MG63 (cell line): ENCODE measurements at regions not wholly inside any gene's neighbourhood (a gene's known extent, or its start where the extent isn't known, plus 50 kb on each side); places are given as distances from the start of the nearest gene placed in this dataset.
"Not testable (repeated sequence)": the region's sequence is repeated elsewhere in the genome, so short reads cannot be mapped to it uniquely, and the experiment has no call there.

Source experiments
- DNase-seq: peaks from one replicate; pipeline ENCODE4 v3.0.0-alpha.2; 2020
- H3K27me3 ChIP-seq: fragments of 250-450 bp; sonication (Bioruptor Pico); 2 replicates; pipeline ENCODE4 v1.5.1; 2020; ENCODE audit warnings: mild to moderate bottlenecking, moderate library complexity
- H3K36me3 ChIP-seq: fragments of 250-450 bp; sonication (Bioruptor Pico); 2 replicates; pipeline ENCODE4 v1.5.1; 2020; ENCODE audit warnings: mild to moderate bottlenecking, moderate library complexity
- H3K4me3 ChIP-seq: fragments of 250-450 bp; sonication (Bioruptor Pico); 2 replicates; pipeline ENCODE4 v1.5.1; 2020; ENCODE audit warnings: mild to moderate bottlenecking, moderate library complexity
- H3K9me3 ChIP-seq: fragments of 250-450 bp; sonication (Bioruptor Pico); 2 replicates; pipeline ENCODE4 v1.5.1; 2020; ENCODE audit warnings: mild to moderate bottlenecking, moderate library complexity

GRCh38 chr4:134046221-134046620 is 155.4 kb downstream of the PABPC4L start:
- H3K9me3 ChIP-seq, H3K4me3 ChIP-seq, DNase-seq, H3K27me3 ChIP-seq, H3K36me3 ChIP-seq: not testable (repeated sequence)

GRCh38 chr4:134045411-134045810 is 156.2 kb downstream of the PABPC4L start:
- H3K36me3 ChIP-seq, result no peaks in the 10 kb centered on the region
- no peaks in the 10 kb centered on the region for H3K27me3 ChIP-seq
- DNase-seq, result no peak
- no peaks in the 10 kb centered on the region for H3K9me3 ChIP-seq
- no peak overlapping the region for H3K4me3 ChIP-seq

- H3K27me3 ChIP-seq, result no peaks in the 10 kb centered on the region
- H3K9me3 ChIP-seq, result no peaks in the 10 kb centered on the region
- no peak for DNase-seq
- H3K4me3 ChIP-seq, result no peak overlapping the region
- H3K36me3 ChIP-seq, result no peaks in the 10 kb centered on the region
Observed at GRCh38 chr4:134043266-134043665, 158.3 kb downstream of the PABPC4L start.

GRCh38 chr4:134028421-134028820 is 173.2 kb downstream of the PABPC4L start:
- Histone ChIP-seq H3K4me3 (no peak overlapping the region), H3K36me3 (no peaks in the 10 kb centered on the region), H3K9me3 (no peaks in the 10 kb centered on the region), H3K27me3 (no peaks in the 10 kb centered on the region)
- DNase-seq, result no peak

- no peak overlapping the region for H3K4me3 ChIP-seq
- no peaks in the 10 kb centered on the region for H3K27me3 ChIP-seq
- H3K9me3 ChIP-seq, result no peaks in the 10 kb centered on the region
- H3K36me3 ChIP-seq, result no peaks in the 10 kb centered on the region
- no peak for DNase-seq
Observed at GRCh38 chr4:134027931-134028330, 173.7 kb downstream of the PABPC4L start.

- Histone ChIP-seq H3K36me3 (no peaks in the 10 kb centered on the region), H3K27me3 (no peaks in the 10 kb centered on the region), H3K9me3 (no peaks in the 10 kb centered on the region), H3K4me3 (no peak overlapping the region)
- no peak for DNase-seq
Observed at GRCh38 chr4:134024251-134024650, 177.3 kb downstream of the PABPC4L start.

GRCh38 chr4:134019657-134020056 is 181.9 kb downstream of the PABPC4L start:
- no peak for DNase-seq
- no peak overlapping the region for H3K4me3 ChIP-seq
- H3K36me3 ChIP-seq, result no peaks in the 10 kb centered on the region
- no peaks in the 10 kb centered on the region for H3K9me3 ChIP-seq
- no peaks in the 10 kb centered on the region for H3K27me3 ChIP-seq

- Histone ChIP-seq H3K27me3 (no peaks in the 10 kb centered on the region), H3K36me3 (no peaks in the 10 kb centered on the region), H3K4me3 (no peak overlapping the region), H3K9me3 (no peaks in the 10 kb centered on the region)
- no peak for DNase-seq
Observed at GRCh38 chr4:134018846-134019245, 182.7 kb downstream of the PABPC4L start.

- no peak for DNase-seq
- Histone ChIP-seq H3K36me3 (no peaks in the 10 kb centered on the region), H3K4me3 (no peak overlapping the region), H3K9me3 (no peaks in the 10 kb centered on the region), H3K27me3 (no peaks in the 10 kb centered on the region)
Observed at GRCh38 chr4:134001057-134001456, 200.5 kb downstream of the PABPC4L start.

GRCh38 chr4:133997436-133997835 is 204.2 kb downstream of the PABPC4L start:
- no peaks in the 10 kb centered on the region for H3K27me3 ChIP-seq
- no peaks in the 10 kb centered on the region for H3K36me3 ChIP-seq
- no peaks in the 10 kb centered on the region for H3K9me3 ChIP-seq
- H3K4me3 ChIP-seq, result no peak overlapping the region
- DNase-seq, result no peak

GRCh38 chr4:133996431-133997121 is 205.0 kb downstream of the PABPC4L start:
- Histone ChIP-seq H3K4me3 (no peak overlapping the region), H3K9me3 (no peaks in the 10 kb centered on the region), H3K36me3 (no peaks in the 10 kb centered on the region), H3K27me3 (no peaks in the 10 kb centered on the region)
- DNase-seq, result no peak

GRCh38 chr4:133995243-133995960 is 206.2 kb downstream of the PABPC4L start:
- no peaks in the 10 kb centered on the region for H3K9me3 ChIP-seq
- no peaks in the 10 kb centered on the region for H3K27me3 ChIP-seq
- H3K4me3 ChIP-seq, result no peak overlapping the region
- H3K36me3 ChIP-seq, result no peaks in the 10 kb centered on the region
- no peak for DNase-seq

GRCh38 chr4:133982533-133983224 is 218.9 kb downstream of the PABPC4L start:
- Histone ChIP-seq H3K27me3 (no peaks in the 10 kb centered on the region), H3K9me3 (no peaks in the 10 kb centered on the region), H3K4me3 (no peak overlapping the region), H3K36me3 (no peaks in the 10 kb centered on the region)
- no peak for DNase-seq

- no peaks in the 10 kb centered on the region for H3K9me3 ChIP-seq
- H3K4me3 ChIP-seq, result no peak overlapping the region
- no peaks in the 10 kb centered on the region for H3K27me3 ChIP-seq
- no peaks in the 10 kb centered on the region for H3K36me3 ChIP-seq
- no peak for DNase-seq
Observed at GRCh38 chr4:133981327-133981726, 220.3 kb downstream of the PABPC4L start.

- H3K27me3 ChIP-seq, result no peaks in the 10 kb centered on the region
- H3K36me3 ChIP-seq, result no peaks in the 10 kb centered on the region
- H3K4me3 ChIP-seq, result no peak overlapping the region
- H3K9me3 ChIP-seq, result no peaks in the 10 kb centered on the region
- DNase-seq, result no peak
Observed at GRCh38 chr4:133972586-133972985, 229.0 kb downstream of the PABPC4L start.

GRCh38 chr4:133969202-133969848 is 232.3 kb downstream of the PABPC4L start:
- Histone ChIP-seq H3K9me3 (no peaks in the 10 kb centered on the region), H3K36me3 (no peaks in the 10 kb centered on the region), H3K27me3 (no peaks in the 10 kb centered on the region), H3K4me3 (no peak overlapping the region)
- DNase-seq, result peak; percentile 1

- Histone ChIP-seq H3K27me3 (no peaks in the 10 kb centered on the region), H3K4me3 (no peak overlapping the region), H3K36me3 (no peaks in the 10 kb centered on the region), H3K9me3 (no peaks in the 10 kb centered on the region)
- DNase-seq, result no peak
Observed at GRCh38 chr4:133968174-133968573, 233.4 kb downstream of the PABPC4L start.
